ENCODE measurements at regions not wholly inside any gene's neighbourhood (a gene's known extent, or its start where the extent isn't known, plus 50 kb on each side); places are given as distances from the start of the nearest gene placed in this dataset.

DNA sequence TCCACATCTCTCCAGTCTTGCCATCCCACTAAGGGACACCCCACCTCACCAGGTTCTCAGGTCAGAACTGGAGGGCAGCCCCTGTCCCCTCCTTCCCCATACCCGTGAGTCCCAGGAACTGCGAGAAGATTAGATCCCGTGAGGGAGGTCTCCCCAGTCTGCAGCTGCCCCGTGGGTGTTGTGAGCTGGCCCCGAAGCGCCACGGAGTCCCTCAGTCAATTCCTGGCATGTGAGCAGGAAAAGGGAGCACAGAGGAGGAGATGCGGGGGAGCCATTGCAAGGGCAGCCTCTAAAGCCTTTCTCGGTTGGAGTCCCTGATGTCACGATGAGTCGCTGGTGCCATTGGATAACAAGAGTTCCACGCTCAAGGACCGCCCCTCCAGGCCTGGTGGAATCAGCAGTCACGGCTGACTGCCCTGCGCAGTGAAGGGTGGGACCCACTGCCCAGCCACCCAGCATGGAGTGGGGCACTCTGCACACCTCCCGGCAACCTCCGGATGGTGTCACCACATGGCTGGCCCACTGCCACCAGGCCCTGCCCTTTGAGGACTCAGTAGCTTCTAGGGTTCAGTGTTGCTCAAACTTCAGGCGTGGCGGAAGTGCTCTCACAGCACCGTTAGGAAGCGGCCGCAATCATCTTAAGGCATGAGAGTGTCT, 434.9 kb upstream of the MYT1L start:
- POLR2A ChIA-PET = no interaction called here
- no peak for DNase-seq (ENCODE audit: unreplicated experiment)
- H3K27ac Mint-ChIP-seq (ENCODE audit: low read depth, unreplicated experiment) = no peak overlapping the region
- no TSS peak for BruUV-seq (replicated peaks)
- H3K9me3 Mint-ChIP-seq (ENCODE audit: unreplicated experiment) = peaks cover 9% of the 10 kb centered on the region
- intact Hi-C loops (cut with micrococcal nuclease) = no loop called here
- H3K36me3 Mint-ChIP-seq (ENCODE audit: insufficient read depth, unreplicated experiment) = peaks cover 7% of the 10 kb centered on the region
- no peak for TF ChIP-seq CTCF (IDR thresholded peaks at IDR 0.05; ENCODE audit: unreplicated experiment)
- H3K4me1 Mint-ChIP-seq (ENCODE audit: insufficient read depth, unreplicated experiment) = no peaks in the 10 kb centered on the region
- no peaks in the 10 kb centered on the region for H3K27me3 Mint-ChIP-seq (ENCODE audit: insufficient read depth, unreplicated experiment)
- H3K4me3 Mint-ChIP-seq (ENCODE audit: unreplicated experiment) = no peak overlapping the region
- CTCF ChIA-PET = interaction anchor here (0.6 kb wide), 1 partner anchor 568 kb away, joined by 3 read pairs; no protein-coding TSS in a partner anchor

DNA sequence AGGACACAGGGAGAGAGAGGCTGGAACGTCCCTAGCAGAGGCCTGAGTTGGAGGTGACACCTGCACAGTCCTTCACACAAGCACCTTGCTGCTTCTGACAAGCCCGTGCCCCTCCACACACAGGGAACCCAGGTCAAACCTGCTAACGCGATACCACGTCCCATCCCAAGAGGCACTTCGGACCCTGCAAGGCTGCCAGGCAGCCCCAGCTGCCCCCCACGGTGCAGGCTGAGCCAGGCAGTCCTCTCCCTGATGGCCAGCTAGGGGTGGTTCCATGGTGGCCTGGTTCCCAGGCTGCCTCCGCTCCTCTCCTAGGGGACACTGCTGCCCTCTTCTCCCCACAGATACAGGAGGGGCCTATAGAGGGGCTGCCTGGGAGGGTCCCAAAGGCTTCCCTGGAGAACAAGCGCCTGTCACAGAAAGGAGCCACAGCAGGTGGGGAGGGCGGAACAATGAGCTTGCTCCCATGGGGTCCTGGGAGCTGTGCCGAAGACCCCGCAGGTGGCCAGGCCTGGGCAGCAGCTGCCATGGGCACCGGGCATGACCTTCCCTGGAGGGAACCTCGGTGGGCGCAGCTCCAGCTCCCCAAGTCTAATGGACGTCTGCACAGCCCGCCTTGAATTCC, 434.2 kb upstream of the MYT1L start:
- POLR2A ChIA-PET = no interaction called here
- H3K36me3 Mint-ChIP-seq (ENCODE audit: insufficient read depth, unreplicated experiment) = peaks cover 7% of the 10 kb centered on the region

DNA sequence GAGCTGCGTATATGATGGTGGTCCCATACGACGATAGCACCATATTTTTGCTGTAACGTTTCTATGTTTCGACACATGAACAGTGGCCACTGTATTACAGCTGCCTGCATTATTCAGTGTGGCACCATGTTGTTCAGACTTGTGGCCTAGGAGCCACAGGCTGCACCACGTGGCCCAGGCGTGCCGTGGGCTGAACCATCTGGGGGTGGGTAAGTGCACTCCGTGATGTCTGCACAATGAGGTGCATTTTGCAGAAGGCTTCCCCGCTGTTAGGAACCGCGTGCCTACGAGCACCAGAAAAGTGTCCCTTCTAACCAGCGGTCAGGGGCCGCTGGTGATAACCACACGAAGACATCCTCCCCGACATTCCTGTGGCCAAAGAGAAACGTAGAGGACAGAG, 433.7 kb upstream of the MYT1L start:
- Mint-ChIP-seq H3K27me3 (ENCODE audit: insufficient read depth, unreplicated experiment) (no peaks in the 10 kb centered on the region), H3K36me3 (ENCODE audit: insufficient read depth, unreplicated experiment) (peaks cover 7% of the 10 kb centered on the region), H3K9me3 (ENCODE audit: unreplicated experiment) (peaks cover 13% of the 10 kb centered on the region), H3K27ac (ENCODE audit: low read depth, unreplicated experiment) (no peak overlapping the region), H3K4me3 (ENCODE audit: unreplicated experiment) (no peak overlapping the region), H3K4me1 (ENCODE audit: insufficient read depth, unreplicated experiment) (no peaks in the 10 kb centered on the region)
- CTCF ChIA-PET = no interaction called here
- POLR2A ChIA-PET = interaction anchor here (0.7 kb wide), 1 partner anchor 726 kb away, joined by 3 read pairs; no protein-coding TSS in a partner anchor
- DNase-seq (ENCODE audit: unreplicated experiment) = no peak
- no peak for TF ChIP-seq CTCF (IDR thresholded peaks at IDR 0.05; ENCODE audit: unreplicated experiment)
- no TSS peak for BruUV-seq (replicated peaks)
- intact Hi-C loops (cut with micrococcal nuclease) = no loop called here

More for the DNA sequence above, 434.2 kb upstream of the MYT1L start:
- CTCF ChIA-PET = no interaction called here
- H3K4me1 Mint-ChIP-seq (ENCODE audit: insufficient read depth, unreplicated experiment) = no peaks in the 10 kb centered on the region
- TF ChIP-seq CTCF (IDR thresholded peaks at IDR 0.05; ENCODE audit: unreplicated experiment) = no peak
- H3K27me3 Mint-ChIP-seq (ENCODE audit: insufficient read depth, unreplicated experiment) = no peaks in the 10 kb centered on the region
- no peak overlapping the region for H3K4me3 Mint-ChIP-seq (ENCODE audit: unreplicated experiment)
- no peak for DNase-seq (ENCODE audit: unreplicated experiment)
- H3K9me3 Mint-ChIP-seq (ENCODE audit: unreplicated experiment) = peaks cover 13% of the 10 kb centered on the region
- BruUV-seq (replicated peaks) = no TSS peak
- H3K27ac Mint-ChIP-seq (ENCODE audit: low read depth, unreplicated experiment) = no peak overlapping the region
- intact Hi-C loops (cut with micrococcal nuclease) = no loop called here

GRCh38 chr2:2764001-2764355, 432.9 kb upstream of the MYT1L start:
- H3K27me3 Mint-ChIP-seq (ENCODE audit: insufficient read depth, unreplicated experiment) = no peaks in the 10 kb centered on the region
- BruUV-seq (replicated peaks) = no TSS peak
- ChIA-PET CTCF (no interaction called here), POLR2A (no interaction called here)
- no peak for DNase-seq (ENCODE audit: unreplicated experiment)
- intact Hi-C loops (cut with micrococcal nuclease) = no loop called here
- no peak overlapping the region for H3K4me3 Mint-ChIP-seq (ENCODE audit: unreplicated experiment)
- TF ChIP-seq CTCF (IDR thresholded peaks at IDR 0.05; ENCODE audit: unreplicated experiment) = no peak
- peaks cover 13% of the 10 kb centered on the region for H3K9me3 Mint-ChIP-seq (ENCODE audit: unreplicated experiment)
- peaks cover 7% of the 10 kb centered on the region for H3K36me3 Mint-ChIP-seq (ENCODE audit: insufficient read depth, unreplicated experiment)
- H3K4me1 Mint-ChIP-seq (ENCODE audit: insufficient read depth, unreplicated experiment) = no peaks in the 10 kb centered on the region
- no peak overlapping the region for H3K27ac Mint-ChIP-seq (ENCODE audit: low read depth, unreplicated experiment)

All from MCF 10A (cell line).